MCF 10A (cell line): ENCODE measurements at regions not wholly inside any gene's neighbourhood (a gene's known extent, or its start where the extent isn't known, plus 50 kb on each side); places are given as distances from the start of the nearest gene placed in this dataset.

Source experiments
- BruUV-seq: library from RNA; stranded (reverse); fragments of 400-500 nt; replicated peaks from 2 replicates; lab custom pipeline; 2021; lab: Mats Ljungman, UMichigan
- CTCF ChIA-PET: fragments of 300-600 bp; sonication (Branson Sonifier 250); formaldehyde crosslinking; extraction: SDS; loops from one replicate; lab custom pipeline; 2021; ENCODE audit warnings: antibody characterized with exemption, inconsistent platforms; lab: Yijun Ruan, JAX
- POLR2A ChIA-PET: fragments of 300-600, 350-650 bp; sonication (Branson Sonifier 250); formaldehyde crosslinking; extraction: SDS; loops from one replicate; lab custom pipeline; 2020; ENCODE audit warnings: antibody characterized with exemption, inconsistent platforms; lab: Yijun Ruan, JAX
- DNase-seq: peaks from one replicate; pipeline ENCODE4 v3.0.0-alpha.2; 2018; ENCODE audit not compliant: unreplicated experiment
- H3K27ac Mint-ChIP-seq: one replicate; pipeline ENCODE4 v1.8.0; 2022; ENCODE audit warnings: mild to moderate bottlenecking, low read depth, mixed read lengths; ENCODE audit not compliant: unreplicated experiment
- H3K27me3 Mint-ChIP-seq: one replicate; pipeline ENCODE4 v1.8.0; 2022; ENCODE audit warnings: mixed read lengths; ENCODE audit not compliant: insufficient read depth, unreplicated experiment
- H3K36me3 Mint-ChIP-seq: one replicate; pipeline ENCODE4 v1.8.0; 2022; ENCODE audit warnings: mild to moderate bottlenecking, moderate library complexity, mixed read lengths; ENCODE audit not compliant: insufficient read depth, unreplicated experiment
- H3K4me1 Mint-ChIP-seq: one replicate; pipeline ENCODE4 v1.8.0; 2022; ENCODE audit warnings: mixed read lengths; ENCODE audit not compliant: insufficient read depth, unreplicated experiment
- H3K4me3 Mint-ChIP-seq: one replicate; pipeline ENCODE4 v1.8.0; 2022; ENCODE audit warnings: mild to moderate bottlenecking, moderate library complexity, mixed read lengths; ENCODE audit not compliant: unreplicated experiment
- H3K9me3 Mint-ChIP-seq: one replicate; pipeline ENCODE4 v1.8.0; 2022; ENCODE audit warnings: mixed read lengths; ENCODE audit not compliant: unreplicated experiment
- CTCF ChIP-seq: fragments of 200-600 bp; IDR thresholded peaks from one replicate; pipeline ENCODE4 v1.8.0; 2022; ENCODE audit warnings: antibody characterized with exemption, mild to moderate bottlenecking; ENCODE audit not compliant: unreplicated experiment
- intact Hi-C: fragments of 100-400 bp; cut with micrococcal nuclease; formaldehyde crosslinking; loops from 2 replicates; pipeline ENCODE4 v1.14.1; 2022

- H3K4me3 Mint-ChIP-seq = no peak overlapping the region
- H3K36me3 Mint-ChIP-seq = no peaks in the 10 kb centered on the region
- DNase-seq = no peak
- CTCF ChIA-PET = no interaction called here
- intact Hi-C loops = no loop called here
- no TSS peak for BruUV-seq
- no peak for TF ChIP-seq CTCF
- H3K27me3 Mint-ChIP-seq = peaks cover 50% of the 10 kb centered on the region
- no peak overlapping the region for H3K27ac Mint-ChIP-seq
- no peaks in the 10 kb centered on the region for H3K9me3 Mint-ChIP-seq
- POLR2A ChIA-PET = no interaction called here
- no peaks in the 10 kb centered on the region for H3K4me1 Mint-ChIP-seq
Measured at GRCh38 chr10:80787952-80788351, 250.2 kb downstream of the SH2D4B start.

- H3K27me3 Mint-ChIP-seq = peaks cover 75% of the 10 kb centered on the region
- H3K9me3 Mint-ChIP-seq = no peaks in the 10 kb centered on the region
- no peaks in the 10 kb centered on the region for H3K36me3 Mint-ChIP-seq
- intact Hi-C loops = no loop called here
- POLR2A ChIA-PET = no interaction called here
- no peak for TF ChIP-seq CTCF
- no peak overlapping the region for H3K27ac Mint-ChIP-seq
- BruUV-seq = no TSS peak
- no peak overlapping the region for H3K4me3 Mint-ChIP-seq
- no peaks in the 10 kb centered on the region for H3K4me1 Mint-ChIP-seq
- no peak for DNase-seq
- CTCF ChIA-PET = interaction anchor here (0.6 to 0.8 kb wide), 3 partner anchors 60 to 507 kb away, joined by 3 to 5 read pairs (median 4); no protein-coding TSS in a partner anchor
Measured at GRCh38 chr10:80794994-80795393, 257.3 kb downstream of the SH2D4B start.

GRCh38 chr10:80805343-80806020 is 267.8 kb downstream of the SH2D4B start:
- no peaks in the 10 kb centered on the region for H3K4me1 Mint-ChIP-seq
- DNase-seq = no peak
- no peak overlapping the region for H3K4me3 Mint-ChIP-seq
- intact Hi-C loops = no loop called here
- H3K9me3 Mint-ChIP-seq = no peaks in the 10 kb centered on the region
- H3K27ac Mint-ChIP-seq = no peak overlapping the region
- POLR2A ChIA-PET = no interaction called here
- CTCF ChIA-PET = interaction anchor here (0.5 to 0.7 kb wide), 2 partner anchors 26 to 209 kb away, joined by 3 to 5 read pairs; no protein-coding TSS in a partner anchor
- TF ChIP-seq CTCF = no peak
- BruUV-seq = no TSS peak
- H3K36me3 Mint-ChIP-seq = no peaks in the 10 kb centered on the region
- peaks cover 17% of the 10 kb centered on the region for H3K27me3 Mint-ChIP-seq

- BruUV-seq = no TSS peak
- Mint-ChIP-seq H3K9me3 (peaks cover 19% of the 10 kb centered on the region), H3K4me3 (no peak overlapping the region), H3K27me3 (no peaks in the 10 kb centered on the region), H3K36me3 (no peaks in the 10 kb centered on the region), H3K27ac (no peak overlapping the region), H3K4me1 (no peaks in the 10 kb centered on the region)
- POLR2A ChIA-PET = no interaction called here
- no peak for TF ChIP-seq CTCF
- no peak for DNase-seq
- intact Hi-C loops = no loop called here
- CTCF ChIA-PET = interaction anchor here (1.3 kb wide), 1 partner anchor 42 kb away, joined by 3 read pairs; no protein-coding TSS in a partner anchor
Measured at GRCh38 chr10:80814147-80814652, 276.5 kb downstream of the SH2D4B start.
